H1 (cell line): ENCODE measurements at regions not wholly inside any gene's neighbourhood (a gene's known extent, or its start where the extent isn't known, plus 50 kb on each side); places are given as distances from the start of the nearest gene placed in this dataset.
"Not testable (repeated sequence)": the region's sequence is repeated elsewhere in the genome, so short reads cannot be mapped to it uniquely, and the experiment has no call there.

Source experiments
- CTCF ChIA-PET: fragments of 300-600 bp; sonication (Branson Sonifier 250); formaldehyde crosslinking; loops from one replicate; lab custom pipeline; 2021; ENCODE audit not compliant: partially characterized antibody; lab: Charles Lee
- POLR2A ChIA-PET: fragments of 300-600 bp; sonication (Branson Sonifier 250); formaldehyde crosslinking; loops from one replicate; lab custom pipeline; 2021; ENCODE audit warnings: inconsistent platforms; ENCODE audit not compliant: partially characterized antibody; lab: Charles Lee
- DNase-seq, 2 experiments: peaks; one replicate each; pipeline versions ENCODE4 v3.0.0 to v3.0.0-alpha.2; 2010 to 2022; ENCODE audit warnings: low spot score in 2 of 2, low read depth in 1 of 2, mixed read lengths in 1 of 2
- FAIRE-seq: peaks from 2 replicates; lab custom pipeline; 2011; peaks lifted over from hg19 to GRCh38; lab: Jason Lieb, UNC
- H2AFZ ChIP-seq: 2 replicates; pipeline ENCODE4 v1.8.1; 2012; ENCODE audit warnings: low read length, inconsistent platforms
- H2AK5ac ChIP-seq: 2 replicates; pipeline ENCODE4 v1.6.1; 2013; ENCODE audit warnings: low read depth, low read length
- H2BK120ac ChIP-seq: replicated peaks from 2 replicates; pipeline ENCODE3; 2013; ENCODE audit warnings: low read depth, low read length, inconsistent platforms
- H2BK12ac ChIP-seq: 2 replicates; pipeline ENCODE4 v1.6.1; 2013; ENCODE audit warnings: low read depth, low read length
- H2BK15ac ChIP-seq: 2 replicates; pipeline ENCODE4 v1.6.1; 2013; ENCODE audit warnings: low read length
- H2BK20ac ChIP-seq: 2 replicates; pipeline ENCODE4 v1.6.1; 2013; ENCODE audit warnings: low read length
- H2BK5ac ChIP-seq: 2 replicates; pipeline ENCODE4 v1.6.1; 2013; ENCODE audit warnings: low read depth, low read length
- H3K14ac ChIP-seq: 2 replicates; pipeline ENCODE4 v1.6.1; 2013; ENCODE audit warnings: inconsistent platforms; ENCODE audit not compliant: insufficient read length
- H3K18ac ChIP-seq: 2 replicates; pipeline ENCODE4 v1.6.1; 2013; ENCODE audit warnings: low read length; ENCODE audit errors: extremely low read depth
- H3K23ac ChIP-seq: 2 replicates; pipeline ENCODE4 v1.6.1; 2013; ENCODE audit warnings: inconsistent platforms; ENCODE audit not compliant: insufficient read length
- H3K23me2 ChIP-seq: 2 replicates; pipeline ENCODE4 v1.6.1; 2013; ENCODE audit warnings: low read depth, low read length
- H3K27ac ChIP-seq: 2 replicates; pipeline ENCODE4 v1.6.1; 2011; ENCODE audit warnings: low read depth, low read length, inconsistent platforms
- H3K27me3 ChIP-seq, 4 experiments: replicated peaks in 1 of 4; 1 replicate in 1 of 4; 2 replicates in 3 of 4; pipeline versions ENCODE4 v1.6.1 to v1.8.1; 2011 to 2013; ENCODE audit warnings: low read length in 3 of 4, mild to moderate bottlenecking in 3 of 4, inconsistent platforms in 2 of 4, mixed read lengths in 2 of 4, moderate library complexity in 1 of 4; ENCODE audit not compliant: control insufficient read depth in 3 of 4, insufficient read depth in 3 of 4; ENCODE audit errors: extremely low read depth in 1 of 4
- H3K36me3 ChIP-seq, 4 experiments: 2 replicates each; pipeline versions ENCODE4 v1.6.1 to v1.8.1; 2011 to 2013; ENCODE audit warnings: mild to moderate bottlenecking in 4 of 4, low read length in 3 of 4, moderate library complexity in 2 of 4, control low read depth in 1 of 4, inconsistent platforms in 1 of 4; ENCODE audit not compliant: insufficient read depth in 4 of 4, control insufficient read depth in 2 of 4
- H3K4ac ChIP-seq: replicated peaks from 2 replicates; pipeline ENCODE3; 2013; ENCODE audit warnings: low read length, low read depth, mixed read lengths, inconsistent platforms; ENCODE audit not compliant: insufficient read length
- H3K4me1 ChIP-seq, 4 experiments: replicated peaks in 1 of 4; 1 replicate in 1 of 4; 2 replicates in 3 of 4; pipeline versions ENCODE4 v1.6.1 to v1.8.1; 2011 to 2013; ENCODE audit warnings: low read length in 3 of 4, inconsistent platforms in 2 of 4, mixed read lengths in 1 of 4; ENCODE audit not compliant: insufficient read depth in 4 of 4, control insufficient read depth in 3 of 4
- H3K4me2 ChIP-seq, 2 experiments: 2 replicates each; pipeline versions ENCODE4 v1.6.1 to v1.8.1; 2011 to 2013; ENCODE audit warnings: low read depth in 2 of 2, low read length in 2 of 2, control low read depth in 1 of 2, inconsistent platforms in 1 of 2, mild to moderate bottlenecking in 1 of 2; ENCODE audit not compliant: insufficient read depth in 1 of 2
- H3K4me3 ChIP-seq, 4 experiments: fragments of 200-600, 300-600 bp in 1 of 4; sonication (generic), shearing (Covaris generic), sonication (Bioruptor Twin) in 1 of 4; 2 replicates each; pipeline versions ENCODE4 v1.5.1 to v1.8.1; 2011 to 2016; ENCODE audit warnings: low read length in 4 of 4, low read depth in 3 of 4, control low read depth in 2 of 4, inconsistent platforms in 2 of 4, mild to moderate bottlenecking in 2 of 4, mixed read lengths in 1 of 4, moderate library complexity in 1 of 4; ENCODE audit not compliant: insufficient read depth in 2 of 4; ENCODE audit errors: extremely low read depth in 1 of 4
- H3K56ac ChIP-seq: replicated peaks from 2 replicates; pipeline ENCODE3; 2013; ENCODE audit warnings: low read depth, mild to moderate bottlenecking, mixed read lengths, low read length, inconsistent platforms; ENCODE audit not compliant: insufficient read length
- H3K79me1 ChIP-seq: 2 replicates; pipeline ENCODE4 v1.6.1; 2013; ENCODE audit warnings: low read depth, low read length, control low read depth
- H3K79me2 ChIP-seq, 2 experiments: 2 replicates each; pipeline versions ENCODE4 v1.6.1 to v1.8.1; 2012 to 2013; ENCODE audit warnings: low read length in 2 of 2, mild to moderate bottlenecking in 2 of 2, inconsistent platforms in 1 of 2; ENCODE audit not compliant: insufficient read depth in 2 of 2, control insufficient read depth in 1 of 2
- H3K9ac ChIP-seq, 4 experiments: replicated peaks in 1 of 4; 1 replicate in 1 of 4; 2 replicates in 3 of 4; pipeline versions ENCODE4 v1.6.1 to v1.8.1; 2011 to 2013; ENCODE audit warnings: low read depth in 3 of 4, low read length in 3 of 4, control low read depth in 2 of 4, mild to moderate bottlenecking in 2 of 4, moderate library complexity in 2 of 4, inconsistent platforms in 1 of 4; ENCODE audit errors: extremely low read depth in 1 of 4
- H3K9me3 ChIP-seq, 2 experiments: 2 replicates each; pipeline versions ENCODE4 v1.6.1 to v1.8.1; 2012 to 2013; ENCODE audit warnings: mild to moderate bottlenecking in 2 of 2, moderate library complexity in 2 of 2, control low read depth in 1 of 2, inconsistent platforms in 1 of 2, low read depth in 1 of 2, low read length in 1 of 2, mixed read lengths in 1 of 2; ENCODE audit not compliant: insufficient read depth in 2 of 2
- H4K20me1 ChIP-seq, 2 experiments: replicated peaks in 1 of 2; 2 replicates each; pipeline versions ENCODE3 to v1.8.1; 2011 to 2013; ENCODE audit warnings: inconsistent platforms in 2 of 2, low read length in 2 of 2, mild to moderate bottlenecking in 1 of 2; ENCODE audit not compliant: insufficient read depth in 2 of 2, control insufficient read depth in 1 of 2
- H4K5ac ChIP-seq: 2 replicates; pipeline ENCODE4 v1.6.1; 2013; ENCODE audit warnings: low read length, low read depth, mixed read lengths, inconsistent platforms; ENCODE audit not compliant: insufficient read length
- H4K8ac ChIP-seq: 2 replicates; pipeline ENCODE4 v1.8.0; 2013; ENCODE audit warnings: mild to moderate bottlenecking, moderate library complexity, low read length, inconsistent platforms; ENCODE audit not compliant: insufficient read depth; ENCODE audit errors: extremely low read depth
- H4K91ac ChIP-seq: replicated peaks from 2 replicates; pipeline ENCODE3; 2013; ENCODE audit warnings: low read length, mixed read lengths, inconsistent platforms; ENCODE audit not compliant: insufficient read length
- WGBS, 2 experiments: shearing (Covaris generic) in 1 of 2; methylation state at CpG; one replicate each; pipeline versions ENCODE4 v1.1.6 to v1.1.7; 2013 to 2015; ENCODE audit warnings: low lambda C conversion rate in 2 of 2, mixed read lengths in 2 of 2, inconsistent platforms in 1 of 2, low coverage in 1 of 2, missing lambda C conversion rate in 1 of 2; ENCODE audit not compliant: insufficient replicate concordance in 2 of 2, insufficient coverage in 1 of 2, insufficient read length in 1 of 2; ENCODE audit errors: extremely low coverage in 1 of 2, missing lambda C conversion rate in 1 of 2; 5-methylcytosine and 5-hydroxymethylcytosine counted together

DNA sequence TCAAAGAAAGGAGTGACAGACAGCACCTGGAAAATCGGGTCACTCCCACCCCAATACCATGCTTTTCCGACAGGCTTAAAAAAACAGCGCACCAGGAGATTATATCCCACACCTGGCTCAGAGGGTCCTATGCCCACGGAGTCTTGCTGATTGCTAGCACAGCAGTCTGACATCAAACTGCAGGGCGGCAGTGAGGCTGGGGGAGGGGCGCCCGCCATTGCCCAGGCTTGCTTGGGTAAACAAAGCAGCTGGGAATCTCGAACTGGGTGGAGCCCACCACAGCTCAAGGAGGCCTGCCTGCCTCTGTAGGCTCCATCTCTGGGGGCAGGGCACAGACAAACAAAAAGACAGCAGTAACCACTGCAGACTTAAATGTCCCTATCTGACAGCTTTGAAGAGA is 74.5 kb upstream of the TPP2 start:
- H2AFZ ChIP-seq, H3K4me3 ChIP-seq, H3K56ac ChIP-seq, H3K27ac ChIP-seq, H3K9ac ChIP-seq, H3K14ac ChIP-seq, CTCF ChIA-PET, H2BK15ac ChIP-seq, H4K5ac ChIP-seq, H3K36me3 ChIP-seq, POLR2A ChIA-PET, H2BK120ac ChIP-seq, FAIRE-seq, H3K4me2 ChIP-seq, H2BK20ac ChIP-seq, H2BK5ac ChIP-seq, H4K20me1 ChIP-seq, H2BK12ac ChIP-seq, H3K23ac ChIP-seq, H3K9me3 ChIP-seq, H4K8ac ChIP-seq, H4K91ac ChIP-seq, H3K27me3 ChIP-seq, H3K23me2 ChIP-seq, H3K79me2 ChIP-seq, H3K79me1 ChIP-seq, H2AK5ac ChIP-seq, DNase-seq, H3K18ac ChIP-seq, H3K4ac ChIP-seq, H3K4me1 ChIP-seq: not testable (repeated sequence)
- WGBS, 2 experiments: 88% methylated on average over 7 of the region's 8 CpGs; no CpG with 5 or more reads in 1 of the 2 experiments
